ENCODE measurements at regions not wholly inside any gene's neighbourhood (a gene's known extent, or its start where the extent isn't known, plus 50 kb on each side); places are given as distances from the start of the nearest gene placed in this dataset.

DNA sequence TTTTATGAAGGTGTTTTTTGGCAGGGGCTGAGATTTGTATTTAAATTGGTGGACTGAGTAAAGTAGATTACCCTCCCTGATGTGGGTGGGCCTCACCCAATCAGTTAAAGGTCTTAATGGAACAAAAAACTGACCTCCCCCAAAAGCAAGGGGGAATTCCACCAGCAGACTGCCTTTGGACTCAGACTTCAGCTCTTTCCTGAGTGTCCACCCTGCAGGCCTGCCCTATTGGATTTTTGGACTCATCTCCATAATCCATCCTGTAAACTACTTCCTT lies 228.4 kb upstream of the CAND1 start:
- Histone ChIP-seq H3K27me3 (ENCODE audit: control insufficient read depth, insufficient read depth, low read length) (no peaks in the 10 kb centered on the region), H3K4me3 (ENCODE audit: low read depth in 2 of 2, low read length in 2 of 2) (no peak overlapping the region), H3K4me1 (ENCODE audit: control insufficient read depth, insufficient read depth, low read length) (no peaks in the 10 kb centered on the region; the same call in 1 of the 2 replicates), H3K9me3 (ENCODE audit: control insufficient read depth, insufficient read depth, low read depth, low read length) (no peaks in the 10 kb centered on the region), H3K36me3 (ENCODE audit: control insufficient read depth, insufficient read depth, low read length) (no peaks in the 10 kb centered on the region), H3K27ac (ENCODE audit: low read length) (no peak overlapping the region)
- ChIA-PET CTCF (no interaction called here), POLR2A (no interaction called here)
- BruUV-seq (replicated peaks), result no TSS peak
- in situ Hi-C loops (cut with HindIII; ENCODE audit: low pct_unique_long_range_greater_than_20kb, low sequenced_read_pairs), result no loop called here
- ATAC-seq (no peak), DNase-seq (ENCODE audit: low read depth, low spot score) (no peak)
- TF ChIP-seq SIN3A (IDR thresholded peaks at IDR 0.05; ENCODE audit: borderline replicate concordance, insufficient read depth, low read depth, low read length), result no peak
- TF ChIP-seq, protein P1, sequence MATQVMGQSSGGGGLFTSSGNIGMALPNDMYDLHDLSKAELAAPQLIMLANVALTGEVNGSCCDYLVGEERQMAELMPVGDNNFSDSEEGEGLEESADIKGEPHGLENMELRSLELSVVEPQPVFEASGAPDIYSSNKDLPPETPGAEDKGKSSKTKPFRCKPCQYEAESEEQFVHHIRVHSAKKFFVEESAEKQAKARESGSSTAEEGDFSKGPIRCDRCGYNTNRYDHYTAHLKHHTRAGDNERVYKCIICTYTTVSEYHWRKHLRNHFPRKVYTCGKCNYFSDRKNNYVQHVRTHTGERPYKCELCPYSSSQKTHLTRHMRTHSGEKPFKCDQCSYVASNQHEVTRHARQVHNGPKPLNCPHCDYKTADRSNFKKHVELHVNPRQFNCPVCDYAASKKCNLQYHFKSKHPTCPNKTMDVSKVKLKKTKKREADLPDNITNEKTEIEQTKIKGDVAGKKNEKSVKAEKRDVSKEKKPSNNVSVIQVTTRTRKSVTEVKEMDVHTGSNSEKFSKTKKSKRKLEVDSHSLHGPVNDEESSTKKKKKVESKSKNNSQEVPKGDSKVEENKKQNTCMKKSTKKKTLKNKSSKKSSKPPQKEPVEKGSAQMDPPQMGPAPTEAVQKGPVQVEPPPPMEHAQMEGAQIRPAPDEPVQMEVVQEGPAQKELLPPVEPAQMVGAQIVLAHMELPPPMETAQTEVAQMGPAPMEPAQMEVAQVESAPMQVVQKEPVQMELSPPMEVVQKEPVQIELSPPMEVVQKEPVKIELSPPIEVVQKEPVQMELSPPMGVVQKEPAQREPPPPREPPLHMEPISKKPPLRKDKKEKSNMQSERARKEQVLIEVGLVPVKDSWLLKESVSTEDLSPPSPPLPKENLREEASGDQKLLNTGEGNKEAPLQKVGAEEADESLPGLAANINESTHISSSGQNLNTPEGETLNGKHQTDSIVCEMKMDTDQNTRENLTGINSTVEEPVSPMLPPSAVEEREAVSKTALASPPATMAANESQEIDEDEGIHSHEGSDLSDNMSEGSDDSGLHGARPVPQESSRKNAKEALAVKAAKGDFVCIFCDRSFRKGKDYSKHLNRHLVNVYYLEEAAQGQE (IDR thresholded peaks at IDR 0.05; ENCODE audit: insufficient read depth in 1 of 2, low read depth in 2 of 2, low read length in 1 of 2), result no peak
- no peak for TF ChIP-seq TCF7L2 (IDR thresholded peaks at IDR 0.05; ENCODE audit: low read depth, low read length)
- no peak for TF ChIP-seq POLR2AphosphoS5 (IDR thresholded peaks at IDR 0.05; ENCODE audit: low read depth, low read length)
- TF ChIP-seq, protein P2, sequence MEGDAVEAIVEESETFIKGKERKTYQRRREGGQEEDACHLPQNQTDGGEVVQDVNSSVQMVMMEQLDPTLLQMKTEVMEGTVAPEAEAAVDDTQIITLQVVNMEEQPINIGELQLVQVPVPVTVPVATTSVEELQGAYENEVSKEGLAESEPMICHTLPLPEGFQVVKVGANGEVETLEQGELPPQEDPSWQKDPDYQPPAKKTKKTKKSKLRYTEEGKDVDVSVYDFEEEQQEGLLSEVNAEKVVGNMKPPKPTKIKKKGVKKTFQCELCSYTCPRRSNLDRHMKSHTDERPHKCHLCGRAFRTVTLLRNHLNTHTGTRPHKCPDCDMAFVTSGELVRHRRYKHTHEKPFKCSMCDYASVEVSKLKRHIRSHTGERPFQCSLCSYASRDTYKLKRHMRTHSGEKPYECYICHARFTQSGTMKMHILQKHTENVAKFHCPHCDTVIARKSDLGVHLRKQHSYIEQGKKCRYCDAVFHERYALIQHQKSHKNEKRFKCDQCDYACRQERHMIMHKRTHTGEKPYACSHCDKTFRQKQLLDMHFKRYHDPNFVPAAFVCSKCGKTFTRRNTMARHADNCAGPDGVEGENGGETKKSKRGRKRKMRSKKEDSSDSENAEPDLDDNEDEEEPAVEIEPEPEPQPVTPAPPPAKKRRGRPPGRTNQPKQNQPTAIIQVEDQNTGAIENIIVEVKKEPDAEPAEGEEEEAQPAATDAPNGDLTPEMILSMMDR (IDR thresholded peaks at IDR 0.05), result no peak
- intact Hi-C loops (cut with micrococcal nuclease; ENCODE audit: unreplicated experiment), result no loop called here

DNA sequence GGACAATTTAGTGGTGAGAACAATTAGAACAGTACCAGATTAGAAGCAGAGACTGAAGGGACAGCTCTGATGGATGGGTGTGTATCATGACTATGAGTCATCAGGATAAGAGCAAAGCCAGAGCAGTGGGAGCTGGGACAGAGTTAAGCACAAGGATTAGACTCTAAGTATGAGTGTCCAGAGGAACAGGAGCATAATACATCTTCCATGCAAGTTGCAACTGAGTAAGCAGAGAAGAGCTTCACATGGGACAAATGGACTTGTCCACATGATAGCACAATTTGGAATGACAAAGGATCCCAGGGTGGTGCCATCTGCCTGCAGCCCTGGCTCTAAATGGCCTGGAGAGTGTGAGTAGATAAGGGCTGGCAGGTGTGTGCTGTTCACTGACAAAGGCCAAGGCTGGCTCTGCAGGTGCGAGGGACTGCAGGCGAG lies 226.4 kb upstream of the CAND1 start:
- in situ Hi-C loops (cut with HindIII; ENCODE audit: low pct_unique_long_range_greater_than_20kb, low sequenced_read_pairs), result no loop called here
- no peak for TF ChIP-seq SIN3A (IDR thresholded peaks at IDR 0.05; ENCODE audit: borderline replicate concordance, insufficient read depth, low read depth, low read length)
- no peak for TF ChIP-seq TCF7L2 (IDR thresholded peaks at IDR 0.05; ENCODE audit: low read depth, low read length)
- TF ChIP-seq, protein P2 (IDR thresholded peaks at IDR 0.05), result no peak
- TF ChIP-seq POLR2AphosphoS5 (IDR thresholded peaks at IDR 0.05; ENCODE audit: low read depth, low read length), result no peak
- TF ChIP-seq, protein P1 (IDR thresholded peaks at IDR 0.05; ENCODE audit: insufficient read depth in 1 of 2, low read depth in 2 of 2, low read length in 1 of 2), result no peak
- intact Hi-C loops (cut with micrococcal nuclease; ENCODE audit: unreplicated experiment), result no loop called here
- no peaks in the 10 kb centered on the region for H3K36me3 ChIP-seq (ENCODE audit: control insufficient read depth, insufficient read depth, low read length)
- no peak overlapping the region for H3K27ac ChIP-seq (ENCODE audit: low read length)
- H3K4me1 ChIP-seq (ENCODE audit: control insufficient read depth, insufficient read depth, low read length), result no peaks in the 10 kb centered on the region; the same call in 1 of the 2 replicates
- ATAC-seq (peak; percentile 58; the same call in 1 of the 2 replicates), DNase-seq (ENCODE audit: low read depth, low spot score) (no peak)
- no peaks in the 10 kb centered on the region for H3K9me3 ChIP-seq (ENCODE audit: control insufficient read depth, insufficient read depth, low read depth, low read length)
- no TSS peak for BruUV-seq (replicated peaks)
- POLR2A ChIA-PET, result no interaction called here
- no peaks in the 10 kb centered on the region for H3K27me3 ChIP-seq (ENCODE audit: control insufficient read depth, insufficient read depth, low read length)
- CTCF ChIA-PET, result no interaction called here
- H3K4me3 ChIP-seq (ENCODE audit: low read depth in 2 of 2, low read length in 2 of 2), result no peak overlapping the region

Measured in Panc1 (cell line).